Activated CD8-positive, alpha-beta T cell treated with anti-CD3 and anti-CD28 coated beads for 36 hours (primary cell): ENCODE measurements at regions not wholly inside any gene's neighbourhood (a gene's known extent, or its start where the extent isn't known, plus 50 kb on each side); places are given as distances from the start of the nearest gene placed in this dataset.

ENCODE experiments used
- ATAC-seq: fragments of 200-7000 bp; cut with Tn5 transposase; one replicate; pipeline ENCODE4 v1.10.0; 2021; ENCODE audit warnings: mild to moderate bottlenecking, moderate library complexity
- CTCF ChIA-PET: fragments of 350-600 bp; sonication (Branson Sonifier 250); formaldehyde crosslinking; loops from one replicate; lab custom pipeline; 2021; ENCODE audit warnings: antibody characterized with exemption; lab: Charles Lee
- POLR2A ChIA-PET: fragments of 350-600 bp; sonication (Branson Sonifier 250); formaldehyde crosslinking; loops from one replicate; lab custom pipeline; 2021; ENCODE audit warnings: antibody characterized with exemption; lab: Charles Lee
- DNase-seq: peaks from one replicate; pipeline ENCODE4 v3.0.0-alpha.2; 2020
- H3K27ac Mint-ChIP-seq: one replicate; pipeline ENCODE4 v1.8.0; 2021; ENCODE audit warnings: mild to moderate bottlenecking, mixed read lengths
- H3K27me3 Mint-ChIP-seq: one replicate; pipeline ENCODE4 v1.8.0; 2021; ENCODE audit warnings: mixed read lengths
- H3K36me3 Mint-ChIP-seq: one replicate; pipeline ENCODE4 v1.8.0; 2021; ENCODE audit warnings: low read depth, mixed read lengths
- H3K4me1 Mint-ChIP-seq: one replicate; pipeline ENCODE4 v1.8.0; 2021; ENCODE audit warnings: low read depth, mixed read lengths
- H3K4me3 Mint-ChIP-seq: one replicate; pipeline ENCODE4 v1.8.0; 2021; ENCODE audit warnings: mild to moderate bottlenecking, moderate library complexity, mixed read lengths
- H3K9me3 Mint-ChIP-seq: one replicate; pipeline ENCODE4 v1.8.0; 2021; ENCODE audit warnings: mixed read lengths
- CTCF ChIP-seq: fragments of 200-600 bp; IDR thresholded peaks from one replicate; pipeline ENCODE4 v1.8.0; 2022; ENCODE audit warnings: antibody characterized with exemption, mild to moderate bottlenecking
- intact Hi-C: fragments of 100-400 bp; cut with micrococcal nuclease; formaldehyde crosslinking; loops from one replicate; pipeline ENCODE4 v1.10.0; 2022

GRCh38 chr6:8651998-8652397 is 216.7 kb upstream of the SLC35B3 start:
- ChIA-PET CTCF (no interaction called here), POLR2A (no interaction called here)
- Mint-ChIP-seq H3K4me1 (no peaks in the 10 kb centered on the region), H3K4me3 (no peak overlapping the region), H3K9me3 (peaks cover 16% of the 10 kb centered on the region), H3K27me3 (no peaks in the 10 kb centered on the region), H3K36me3 (no peaks in the 10 kb centered on the region), H3K27ac (no peak overlapping the region)
- intact Hi-C loops: no loop called here
- DNase-seq (no peak), ATAC-seq (no peak)
- no peak for TF ChIP-seq CTCF

DNA sequence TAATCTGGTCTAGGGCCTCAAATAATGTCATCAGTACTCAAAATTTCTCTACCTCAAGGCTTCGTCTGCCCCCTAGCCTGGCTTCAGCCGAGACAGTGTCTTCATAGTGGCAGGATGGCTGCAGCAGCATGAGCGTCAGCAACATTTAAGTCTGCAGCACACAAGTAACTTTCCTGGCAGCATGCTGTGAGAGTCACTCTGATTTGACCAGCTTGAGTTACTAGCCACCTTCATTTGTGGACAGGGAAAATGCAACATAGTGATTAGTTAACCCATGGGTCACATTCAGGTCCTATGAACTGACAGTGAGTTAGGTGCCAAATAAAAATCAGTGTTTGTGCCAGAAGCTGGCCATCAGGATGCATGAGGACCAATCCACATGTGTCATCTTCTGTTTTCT is 209.9 kb upstream of the SLC35B3 start:
- H3K4me3 Mint-ChIP-seq: no peak overlapping the region
- intact Hi-C loops: no loop called here
- H3K9me3 Mint-ChIP-seq: peaks cover 25% of the 10 kb centered on the region
- CTCF ChIA-PET: no interaction called here
- no peak for DNase-seq
- H3K27me3 Mint-ChIP-seq: no peaks in the 10 kb centered on the region
- no peak for TF ChIP-seq CTCF
- ATAC-seq: no peak
- H3K27ac Mint-ChIP-seq: no peak overlapping the region
- no peaks in the 10 kb centered on the region for H3K4me1 Mint-ChIP-seq
- H3K36me3 Mint-ChIP-seq: no peaks in the 10 kb centered on the region
- POLR2A ChIA-PET: no interaction called here

- ATAC-seq: no peak
- Mint-ChIP-seq H3K4me1 (no peaks in the 10 kb centered on the region), H3K4me3 (no peak overlapping the region), H3K36me3 (no peaks in the 10 kb centered on the region), H3K9me3 (peaks cover 23% of the 10 kb centered on the region), H3K27me3 (no peaks in the 10 kb centered on the region), H3K27ac (no peak overlapping the region)
- TF ChIP-seq CTCF: no peak
- DNase-seq: no peak
- ChIA-PET POLR2A (no interaction called here), CTCF (no interaction called here)
- intact Hi-C loops: no loop called here
Observed at GRCh38 chr6:8644306-8644705, 209.0 kb upstream of the SLC35B3 start.

DNA sequence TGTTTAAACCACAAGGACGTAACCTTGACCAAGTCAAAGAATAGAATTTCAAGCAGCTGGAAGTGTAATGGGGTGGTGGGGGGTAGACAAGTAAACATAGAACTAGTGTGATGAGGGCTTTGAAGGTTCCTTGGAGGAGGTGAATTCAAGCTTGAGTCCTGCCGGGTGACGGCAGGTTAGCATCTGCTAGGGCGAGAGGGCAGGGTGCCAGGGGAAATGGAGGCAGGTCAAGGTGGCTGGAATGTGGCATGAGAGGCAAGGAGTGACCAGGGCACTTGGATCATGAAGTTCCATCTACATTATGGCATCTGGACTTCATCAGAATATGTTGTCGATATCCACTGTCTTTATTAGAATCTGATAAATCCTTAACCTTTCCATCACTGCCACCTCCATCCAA is 207.5 kb upstream of the SLC35B3 start:
- no peaks in the 10 kb centered on the region for H3K27me3 Mint-ChIP-seq
- peaks cover 15% of the 10 kb centered on the region for H3K9me3 Mint-ChIP-seq
- intact Hi-C loops: no loop called here
- no peaks in the 10 kb centered on the region for H3K4me1 Mint-ChIP-seq
- POLR2A ChIA-PET: no interaction called here
- no peak overlapping the region for H3K27ac Mint-ChIP-seq
- ATAC-seq: no peak
- TF ChIP-seq CTCF: no peak
- H3K36me3 Mint-ChIP-seq: no peaks in the 10 kb centered on the region
- no peak for DNase-seq
- CTCF ChIA-PET: no interaction called here
- H3K4me3 Mint-ChIP-seq: no peak overlapping the region

- intact Hi-C loops: no loop called here
- Mint-ChIP-seq H3K4me3 (no peak overlapping the region), H3K27ac (no peak overlapping the region), H3K27me3 (no peaks in the 10 kb centered on the region), H3K4me1 (no peaks in the 10 kb centered on the region), H3K36me3 (no peaks in the 10 kb centered on the region), H3K9me3 (peaks cover 13% of the 10 kb centered on the region)
- ChIA-PET CTCF (no interaction called here), POLR2A (no interaction called here)
- no peak for ATAC-seq
- TF ChIP-seq CTCF: no peak
- no peak for DNase-seq
Observed at GRCh38 chr6:8642131-8642530, 206.8 kb upstream of the SLC35B3 start.
